ENCODE measurements at regions not wholly inside any gene's neighbourhood (a gene's known extent, or its start where the extent isn't known, plus 50 kb on each side); places are given as distances from the start of the nearest gene placed in this dataset.

DNA sequence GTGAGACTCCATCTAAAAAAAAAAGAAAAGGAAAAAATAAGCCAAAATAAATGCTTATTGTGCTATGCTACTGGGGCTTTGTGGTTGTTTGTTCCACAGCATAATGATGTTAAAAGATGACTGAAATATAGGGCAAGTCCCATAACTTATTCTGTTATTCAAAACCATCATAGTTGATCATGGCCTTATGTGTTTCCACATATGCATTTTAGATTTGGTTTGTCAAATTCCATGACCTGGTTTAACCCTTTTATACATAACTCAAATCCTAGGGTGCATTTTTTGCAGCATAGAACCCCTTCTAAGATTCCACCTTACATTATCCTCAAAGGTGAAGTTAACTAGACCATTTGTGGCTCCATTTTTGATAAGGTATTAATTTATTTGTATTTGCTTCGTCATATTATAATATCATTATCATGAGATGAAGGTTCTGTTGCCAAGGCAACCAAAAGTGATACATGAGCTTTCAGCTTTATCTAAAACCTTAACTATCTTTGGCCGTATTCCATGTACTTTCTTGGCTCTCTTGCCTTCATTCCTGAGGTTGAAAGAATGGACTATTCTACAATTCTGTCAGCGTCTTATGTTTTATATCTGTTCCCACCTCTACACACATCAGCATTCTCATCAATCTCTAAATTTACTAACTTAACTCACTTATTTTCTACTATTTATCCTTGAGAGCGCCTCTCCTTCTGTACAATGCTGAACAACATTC, 138.7 kb upstream of the DYRK2 start:
- H3K9me3 Mint-ChIP-seq: no peaks in the 10 kb centered on the region; a peak in 1 of 5 replicates
- H3K4me3 Mint-ChIP-seq: no peak overlapping the region
- no peak overlapping the region for H2BK120ac ChIP-seq (ENCODE audit: low read depth, low read length, poor library complexity, severe bottlenecking)
- H2AK5ac ChIP-seq (ENCODE audit: insufficient read length, low read length): no peak overlapping the region
- H3K23me2 ChIP-seq (ENCODE audit: insufficient read length, low read depth, low read length, poor library complexity, severe bottlenecking): no peaks in the 10 kb centered on the region
- no peak overlapping the region for H3K56ac ChIP-seq (ENCODE audit: insufficient read length, low read depth, low read length)
- H3K4me2 ChIP-seq (ENCODE audit: insufficient read depth, insufficient read length, low read length): no peak overlapping the region
- H3K9me3 ChIP-seq (ENCODE audit: control insufficient read depth, low read depth, low read length): no peaks in the 10 kb centered on the region
- 100% methylated on average over 1 of the region's 4 CpGs for WGBS (ENCODE audit: extremely low coverage, insufficient read length, low lambda C conversion rate)
- no peak overlapping the region for H3K9ac ChIP-seq (ENCODE audit: extremely low read depth, insufficient read length, low read length)
- H2BK5ac ChIP-seq (ENCODE audit: insufficient read length, low read length): no peak overlapping the region
- TF ChIP-seq, protein P1, sequence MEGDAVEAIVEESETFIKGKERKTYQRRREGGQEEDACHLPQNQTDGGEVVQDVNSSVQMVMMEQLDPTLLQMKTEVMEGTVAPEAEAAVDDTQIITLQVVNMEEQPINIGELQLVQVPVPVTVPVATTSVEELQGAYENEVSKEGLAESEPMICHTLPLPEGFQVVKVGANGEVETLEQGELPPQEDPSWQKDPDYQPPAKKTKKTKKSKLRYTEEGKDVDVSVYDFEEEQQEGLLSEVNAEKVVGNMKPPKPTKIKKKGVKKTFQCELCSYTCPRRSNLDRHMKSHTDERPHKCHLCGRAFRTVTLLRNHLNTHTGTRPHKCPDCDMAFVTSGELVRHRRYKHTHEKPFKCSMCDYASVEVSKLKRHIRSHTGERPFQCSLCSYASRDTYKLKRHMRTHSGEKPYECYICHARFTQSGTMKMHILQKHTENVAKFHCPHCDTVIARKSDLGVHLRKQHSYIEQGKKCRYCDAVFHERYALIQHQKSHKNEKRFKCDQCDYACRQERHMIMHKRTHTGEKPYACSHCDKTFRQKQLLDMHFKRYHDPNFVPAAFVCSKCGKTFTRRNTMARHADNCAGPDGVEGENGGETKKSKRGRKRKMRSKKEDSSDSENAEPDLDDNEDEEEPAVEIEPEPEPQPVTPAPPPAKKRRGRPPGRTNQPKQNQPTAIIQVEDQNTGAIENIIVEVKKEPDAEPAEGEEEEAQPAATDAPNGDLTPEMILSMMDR (conservative IDR thresholded peaks at IDR 0.05): no peak
- no peak overlapping the region for H2BK20ac ChIP-seq (ENCODE audit: low read depth, low read length, poor library complexity, severe bottlenecking)
- no peak overlapping the region for H4K5ac ChIP-seq (ENCODE audit: insufficient read length, low read depth, low read length)
- H4K20me1 ChIP-seq (ENCODE audit: control insufficient read depth, insufficient read depth, insufficient read length): no peaks in the 10 kb centered on the region
- H3K23ac ChIP-seq (ENCODE audit: insufficient read length, low read depth, low read length): no peak overlapping the region
- no peak overlapping the region for H3T11ph ChIP-seq (ENCODE audit: low read length)
- DNase-seq: no peak
- H3K79me1 ChIP-seq (ENCODE audit: insufficient read depth, low read depth, low read length, poor library complexity, severe bottlenecking): no peaks in the 10 kb centered on the region
- no peaks in the 10 kb centered on the region for H3K4me1 ChIP-seq (ENCODE audit: insufficient read depth, low read length)
- no peak overlapping the region for H3K27ac Mint-ChIP-seq
- H3K79me2 ChIP-seq (ENCODE audit: insufficient read depth, low read length): no peaks in the 10 kb centered on the region
- H3K36me3 Mint-ChIP-seq (ENCODE audit: insufficient read depth in 1 of 3, low read depth in 3 of 3): no peaks in the 10 kb centered on the region
- H3K18ac ChIP-seq (ENCODE audit: insufficient read length, low read depth, low read length): no peak overlapping the region
- H3K14ac ChIP-seq (ENCODE audit: insufficient read depth, low read length): no peak overlapping the region
- H3K4me1 Mint-ChIP-seq: peaks cover 24 to 25% of the 10 kb centered on the region in 2 experiments
- no peak overlapping the region for H2BK15ac ChIP-seq (ENCODE audit: low read depth, low read length)
- no peaks in the 10 kb centered on the region for H3K27me3 Mint-ChIP-seq (ENCODE audit: low read depth)
- H3K27me3 ChIP-seq (ENCODE audit: insufficient read depth, low read length): no peaks in the 10 kb centered on the region
- no peak overlapping the region for H4K8ac ChIP-seq (replicated peaks; ENCODE audit: insufficient read length, low read depth, low read length)
- H2AFZ ChIP-seq (ENCODE audit: low read length): no peak overlapping the region
- H3K27ac ChIP-seq (ENCODE audit: insufficient read length, low read depth, low read length): no peak overlapping the region
- H3K4ac ChIP-seq (ENCODE audit: low read depth, low read length): no peak overlapping the region
- H4K91ac ChIP-seq (ENCODE audit: insufficient read length, low read depth, low read length): no peak overlapping the region
- H2BK12ac ChIP-seq (ENCODE audit: insufficient read length, low read depth, low read length): no peak overlapping the region
